HepG2 (cell line): ENCODE measurements at regions not wholly inside any gene's neighbourhood (a gene's known extent, or its start where the extent isn't known, plus 50 kb on each side); places are given as distances from the start of the nearest gene placed in this dataset.

Source experiments
- ATAC-seq: fragments of 200-7000 bp; cut with Tn5 transposase; 3 replicates; pipeline ENCODE4 v1.9.1; 2020; ENCODE audit warnings: mild to moderate bottlenecking, moderate library complexity
- BruUV-seq: library from RNA; stranded (reverse); fragments of 400-500 nt; replicated peaks from 2 replicates; lab custom pipeline; 2021; lab: Mats Ljungman, UMichigan
- CTCF ChIA-PET: fragments of 300-600 bp; formaldehyde crosslinking; extraction: SDS; loops from one replicate; lab custom pipeline; 2021; ENCODE audit warnings: low total read pairs, inconsistent platforms, low intra/inter-chr PET ratio; lab: Yijun Ruan, JAX
- POLR2A ChIA-PET: fragments of 350-600 bp; sonication (Branson Sonifier 250); formaldehyde crosslinking; loops from one replicate; lab custom pipeline; 2020; ENCODE audit warnings: antibody characterized with exemption, inconsistent platforms; lab: Yijun Ruan, JAX
- DNase-seq: peaks from one replicate; pipeline ENCODE4 v3.0.0-alpha.2; 2015; ENCODE audit warnings: low spot score
- FAIRE-seq: peaks from 3 replicates; lab custom pipeline; 2011; peaks lifted over from hg19 to GRCh38; lab: Jason Lieb, UNC
- H2AFZ ChIP-seq: one replicate; pipeline ENCODE4 v1.6.1; 2011; ENCODE audit warnings: low read length, inconsistent platforms
- H3K27ac ChIP-seq: fragments of 300-600 bp; 3 replicates; pipeline ENCODE4 v1.8.0; 2011; ENCODE audit warnings: mixed run types, mild to moderate bottlenecking, mixed read lengths, low read length, inconsistent platforms; ENCODE audit not compliant: insufficient read depth; ENCODE audit errors: extremely low read length
- H3K27me3 ChIP-seq, 2 experiments: fragments of 200-600 bp in 1 of 2; 2 replicates in 1 of 2; 3 replicates in 1 of 2; pipeline versions ENCODE4 v1.6.0 to v1.8.0; 2011; ENCODE audit warnings: low read length in 2 of 2, mild to moderate bottlenecking in 2 of 2, moderate library complexity in 2 of 2, inconsistent platforms in 1 of 2; ENCODE audit not compliant: insufficient read depth in 2 of 2, control insufficient read depth in 1 of 2
- H3K36me3 ChIP-seq, 2 experiments: fragments of 200-600 bp in 1 of 2; replicated peaks in 1 of 2; 2 replicates in 1 of 2; 3 replicates in 1 of 2; pipeline versions ENCODE4 v1.5.1 to v1.8.0; 2011; ENCODE audit warnings: low read length in 2 of 2, inconsistent platforms in 1 of 2; ENCODE audit not compliant: insufficient read depth in 2 of 2, control insufficient read depth in 1 of 2
- H3K4me1 ChIP-seq: 2 replicates; pipeline ENCODE4 v1.5.1; 2012; ENCODE audit warnings: low read length, inconsistent platforms; ENCODE audit not compliant: insufficient read depth
- H3K4me2 ChIP-seq: 2 replicates; pipeline ENCODE4 v1.6.0; 2011; ENCODE audit warnings: low read depth, low read length, inconsistent platforms
- H3K4me3 ChIP-seq, 3 experiments: fragments of 200-600 bp in 1 of 3; sonication (generic), shearing (Covaris generic) in 1 of 3; replicated peaks in 1 of 3; 2 replicates each; pipeline ENCODE4 v1.5.1; 2011 to 2016; ENCODE audit warnings: low read length in 3 of 3, inconsistent platforms in 2 of 3, low read depth in 2 of 3, mild to moderate bottlenecking in 2 of 3, control low read depth in 1 of 3, mixed read lengths in 1 of 3; ENCODE audit not compliant: insufficient read depth in 1 of 3
- H3K79me2 ChIP-seq: one replicate; pipeline ENCODE4 v1.6.1; 2011; ENCODE audit warnings: low read length, inconsistent platforms; ENCODE audit not compliant: insufficient read depth
- H3K9ac ChIP-seq: 2 replicates; pipeline ENCODE4 v1.6.0; 2011; ENCODE audit warnings: mild to moderate bottlenecking, low read depth, low read length, inconsistent platforms; ENCODE audit not compliant: insufficient read depth
- H3K9me3 ChIP-seq: 2 replicates; pipeline ENCODE4 v1.5.1; 2012; ENCODE audit warnings: mild to moderate bottlenecking, low read length
- H4K20me1 ChIP-seq: 2 replicates; pipeline ENCODE4 v1.6.0; 2011; ENCODE audit warnings: inconsistent platforms, mild to moderate bottlenecking, low read length, moderate library complexity; ENCODE audit not compliant: insufficient read depth
- ATAD3A ChIP-seq: sonication (generic); formaldehyde crosslinking; IDR thresholded peaks from 2 replicates; pipeline ENCODE4 v1.4.0; 2020; ENCODE audit warnings: missing genetic modification reagents
- CBFB ChIP-seq: sonication (generic); formaldehyde crosslinking; IDR thresholded peaks from 2 replicates; pipeline ENCODE4 v1.4.0; 2020; ENCODE audit warnings: missing genetic modification reagents
- KDM6A ChIP-seq: IDR thresholded peaks from 2 replicates; pipeline ENCODE4 v1.6.1; 2016; ENCODE audit warnings: low read depth
- SKI ChIP-seq: fragments of 450-650 bp; IDR thresholded peaks from one replicate; pipeline ENCODE4 v1.6.1; 2018; ENCODE audit warnings: mild to moderate bottlenecking; ENCODE audit not compliant: partially characterized antibody
- XBP1 ChIP-seq: sonication (generic); formaldehyde crosslinking; IDR thresholded peaks from 2 replicates; pipeline ENCODE4 v1.5.0; 2020; ENCODE audit warnings: missing genetic modification reagents
- ZFYVE20 ChIP-seq: sonication (generic); formaldehyde crosslinking; IDR thresholded peaks from 2 replicates; pipeline ENCODE4 v1.8.0; 2023; ENCODE audit warnings: low read depth, mild to moderate bottlenecking, moderate library complexity, missing genetic modification reagents, borderline replicate concordance
- ZNF17 ChIP-seq: sonication (generic); formaldehyde crosslinking; IDR thresholded peaks from 2 replicates; pipeline ENCODE4 v1.5.0; 2020; ENCODE audit warnings: mild to moderate bottlenecking, missing genetic modification reagents
- ZNF331 ChIP-seq: sonication (generic); formaldehyde crosslinking; IDR thresholded peaks from 2 replicates; pipeline ENCODE4 v1.4.0; 2020; ENCODE audit warnings: missing genetic modification reagents
- ZNF460 ChIP-seq: sonication (generic); formaldehyde crosslinking; IDR thresholded peaks from 2 replicates; pipeline ENCODE4 v1.5.1; 2020; ENCODE audit warnings: missing genetic modification reagents, mild to moderate bottlenecking, borderline replicate concordance
- ZNF577 ChIP-seq: sonication (generic); formaldehyde crosslinking; IDR thresholded peaks from 2 replicates; pipeline ENCODE4 v1.4.0; 2020; ENCODE audit warnings: mild to moderate bottlenecking, low read depth, missing genetic modification reagents, borderline replicate concordance
- in situ Hi-C: cut with HindIII; loops from 2 replicates; pipeline ENCODE4 v1.10.0; 2017; ENCODE audit warnings: low pct_unique_long_range_greater_than_20kb; ENCODE audit not compliant: extremely low pct_ligation_motif_present
- intact Hi-C: fragments of 100-400 bp; cut with micrococcal nuclease; formaldehyde crosslinking; loops from one replicate; pipeline ENCODE4 v1.10.0; 2022; ENCODE audit not compliant: unreplicated experiment
- TF ChIP-seq, protein P1 (sequence below): sonication (generic); formaldehyde crosslinking; IDR thresholded peaks from 2 replicates; pipeline ENCODE4 v1.4.0; 2020; ENCODE audit warnings: missing genetic modification reagents
- TF ChIP-seq, protein P2 (sequence below): sonication (generic); formaldehyde crosslinking; IDR thresholded peaks from 2 replicates; pipeline ENCODE4 v1.4.0; 2020; ENCODE audit warnings: missing genetic modification reagents, borderline replicate concordance
- TF ChIP-seq, protein P3 (sequence below): sonication (generic); formaldehyde crosslinking; conservative IDR thresholded peaks from 2 replicates; pipeline ENCODE4 v1.4.0; 2020; ENCODE audit warnings: missing genetic modification reagents

DNA sequence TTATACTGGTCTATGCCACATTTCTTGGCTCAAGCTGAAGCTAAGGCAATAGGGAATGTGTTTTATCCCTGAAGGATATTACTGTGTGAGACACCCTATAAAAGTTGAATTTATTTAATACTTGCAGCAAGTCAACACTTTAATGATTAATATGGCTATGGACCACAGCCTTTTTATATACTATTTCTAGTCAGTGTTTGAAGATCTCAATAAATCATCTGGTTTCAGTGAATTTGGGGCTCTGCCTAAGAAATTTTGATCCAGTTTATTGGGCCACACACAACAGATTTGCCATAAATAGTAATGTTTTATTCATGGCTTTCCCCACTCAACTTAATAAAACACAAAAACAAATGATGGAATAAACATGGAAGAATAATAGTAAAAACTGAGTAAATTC, 698.3 kb downstream of the ADGRL2 start:
- H3K27me3 ChIP-seq: no peaks in the 10 kb centered on the region
- in situ Hi-C loops (no loop called here), intact Hi-C loops (no loop called here)
- no peaks in the 10 kb centered on the region for H3K79me2 ChIP-seq
- CTCF ChIA-PET: no interaction called here
- no peak overlapping the region for H3K4me3 ChIP-seq
- BruUV-seq: no TSS peak
- H3K4me2 ChIP-seq: no peak overlapping the region
- no peak for FAIRE-seq
- POLR2A ChIA-PET: no interaction called here
- no peak overlapping the region for H3K9ac ChIP-seq
- H3K4me1 ChIP-seq: no peaks in the 10 kb centered on the region
- no peak overlapping the region for H3K27ac ChIP-seq
- H4K20me1 ChIP-seq: no peaks in the 10 kb centered on the region
- ATAC-seq: no peak
- no peak for DNase-seq
- H2AFZ ChIP-seq: no peak overlapping the region
- H3K9me3 ChIP-seq: peaks cover 90% of the 10 kb centered on the region
- H3K36me3 ChIP-seq: no peaks in the 10 kb centered on the region
- no peak for TF ChIP-seq ZNF331 (CRISPR knock-in tag)
- TF ChIP-seq, protein P1, sequence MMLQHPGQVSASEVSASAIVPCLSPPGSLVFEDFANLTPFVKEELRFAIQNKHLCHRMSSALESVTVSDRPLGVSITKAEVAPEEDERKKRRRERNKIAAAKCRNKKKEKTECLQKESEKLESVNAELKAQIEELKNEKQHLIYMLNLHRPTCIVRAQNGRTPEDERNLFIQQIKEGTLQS (CRISPR knock-in tag): no peak
- no peak for TF ChIP-seq ZFYVE20
- TF ChIP-seq, protein P2, sequence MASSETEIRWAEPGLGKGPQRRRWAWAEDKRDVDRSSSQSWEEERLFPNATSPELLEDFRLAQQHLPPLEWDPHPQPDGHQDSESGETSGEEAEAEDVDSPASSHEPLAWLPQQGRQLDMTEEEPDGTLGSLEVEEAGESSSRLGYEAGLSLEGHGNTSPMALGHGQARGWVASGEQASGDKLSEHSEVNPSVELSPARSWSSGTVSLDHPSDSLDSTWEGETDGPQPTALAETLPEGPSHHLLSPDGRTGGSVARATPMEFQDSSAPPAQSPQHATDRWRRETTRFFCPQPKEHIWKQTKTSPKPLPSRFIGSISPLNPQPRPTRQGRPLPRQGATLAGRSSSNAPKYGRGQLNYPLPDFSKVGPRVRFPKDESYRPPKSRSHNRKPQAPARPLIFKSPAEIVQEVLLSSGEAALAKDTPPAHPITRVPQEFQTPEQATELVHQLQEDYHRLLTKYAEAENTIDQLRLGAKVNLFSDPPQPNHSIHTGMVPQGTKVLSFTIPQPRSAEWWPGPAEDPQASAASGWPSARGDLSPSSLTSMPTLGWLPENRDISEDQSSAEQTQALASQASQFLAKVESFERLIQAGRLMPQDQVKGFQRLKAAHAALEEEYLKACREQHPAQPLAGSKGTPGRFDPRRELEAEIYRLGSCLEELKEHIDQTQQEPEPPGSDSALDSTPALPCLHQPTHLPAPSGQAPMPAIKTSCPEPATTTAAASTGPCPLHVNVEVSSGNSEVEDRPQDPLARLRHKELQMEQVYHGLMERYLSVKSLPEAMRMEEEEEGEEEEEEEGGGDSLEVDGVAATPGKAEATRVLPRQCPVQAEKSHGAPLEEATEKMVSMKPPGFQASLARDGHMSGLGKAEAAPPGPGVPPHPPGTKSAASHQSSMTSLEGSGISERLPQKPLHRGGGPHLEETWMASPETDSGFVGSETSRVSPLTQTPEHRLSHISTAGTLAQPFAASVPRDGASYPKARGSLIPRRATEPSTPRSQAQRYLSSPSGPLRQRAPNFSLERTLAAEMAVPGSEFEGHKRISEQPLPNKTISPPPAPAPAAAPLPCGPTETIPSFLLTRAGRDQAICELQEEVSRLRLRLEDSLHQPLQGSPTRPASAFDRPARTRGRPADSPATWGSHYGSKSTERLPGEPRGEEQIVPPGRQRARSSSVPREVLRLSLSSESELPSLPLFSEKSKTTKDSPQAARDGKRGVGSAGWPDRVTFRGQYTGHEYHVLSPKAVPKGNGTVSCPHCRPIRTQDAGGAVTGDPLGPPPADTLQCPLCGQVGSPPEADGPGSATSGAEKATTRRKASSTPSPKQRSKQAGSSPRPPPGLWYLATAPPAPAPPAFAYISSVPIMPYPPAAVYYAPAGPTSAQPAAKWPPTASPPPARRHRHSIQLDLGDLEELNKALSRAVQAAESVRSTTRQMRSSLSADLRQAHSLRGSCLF (CRISPR knock-in tag): no peak
- no peak for TF ChIP-seq ZNF460
- TF ChIP-seq ATAD3A (CRISPR knock-in tag): no peak
- TF ChIP-seq CBFB (CRISPR knock-in tag): no peak
- no peak for TF ChIP-seq XBP1 (CRISPR knock-in tag)
- TF ChIP-seq KDM6A (CRISPR knock-in tag): no peak
- no peak for TF ChIP-seq ZNF577 (CRISPR knock-in tag)
- TF ChIP-seq ZNF17 (CRISPR knock-in tag): no peak
- TF ChIP-seq, protein P3, sequence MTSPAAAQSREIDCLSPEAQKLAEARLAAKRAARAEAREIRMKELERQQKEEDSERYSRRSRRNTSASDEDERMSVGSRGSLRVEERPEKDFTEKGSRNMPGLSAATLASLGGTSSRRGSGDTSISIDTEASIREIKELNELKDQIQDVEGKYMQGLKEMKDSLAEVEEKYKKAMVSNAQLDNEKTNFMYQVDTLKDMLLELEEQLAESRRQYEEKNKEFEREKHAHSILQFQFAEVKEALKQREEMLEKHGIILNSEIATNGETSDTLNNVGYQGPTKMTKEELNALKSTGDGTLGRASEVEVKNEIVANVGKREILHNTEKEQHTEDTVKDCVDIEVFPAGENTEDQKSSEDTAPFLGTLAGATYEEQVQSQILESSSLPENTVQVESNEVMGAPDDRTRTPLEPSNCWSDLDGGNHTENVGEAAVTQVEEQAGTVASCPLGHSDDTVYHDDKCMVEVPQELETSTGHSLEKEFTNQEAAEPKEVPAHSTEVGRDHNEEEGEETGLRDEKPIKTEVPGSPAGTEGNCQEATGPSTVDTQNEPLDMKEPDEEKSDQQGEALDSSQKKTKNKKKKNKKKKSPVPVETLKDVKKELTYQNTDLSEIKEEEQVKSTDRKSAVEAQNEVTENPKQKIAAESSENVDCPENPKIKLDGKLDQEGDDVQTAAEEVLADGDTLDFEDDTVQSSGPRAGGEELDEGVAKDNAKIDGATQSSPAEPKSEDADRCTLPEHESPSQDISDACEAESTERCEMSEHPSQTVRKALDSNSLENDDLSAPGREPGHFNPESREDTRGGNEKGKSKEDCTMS: no peak
- TF ChIP-seq SKI: no peak
